ENCODE measurements at regions not wholly inside any gene's neighbourhood (a gene's known extent, or its start where the extent isn't known, plus 50 kb on each side); places are given as distances from the start of the nearest gene placed in this dataset.

DNA sequence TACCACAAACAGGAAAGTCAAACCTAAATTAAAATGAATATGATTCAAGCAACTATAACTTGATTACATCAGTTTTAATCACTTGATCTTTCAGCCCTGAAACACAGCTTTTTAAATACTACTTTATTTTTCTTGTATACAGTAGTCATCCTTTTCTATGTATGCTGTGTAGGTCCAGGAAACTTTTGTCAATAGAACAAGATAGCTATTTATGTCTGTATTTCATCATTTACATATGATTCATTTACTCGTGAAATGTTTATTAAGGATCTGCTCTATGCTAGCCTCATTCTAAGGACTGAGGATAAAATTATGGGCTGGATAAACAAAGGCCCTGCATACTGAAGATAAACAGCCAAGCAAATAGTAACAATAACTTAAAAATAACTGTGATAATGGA, 930.2 kb downstream of the TFAP2A start:
- no peak overlapping the region for H3K27ac Mint-ChIP-seq
- no peak for TF ChIP-seq CTCF (IDR thresholded peaks at IDR 0.05)
- ATAC-seq = no peak
- no peaks in the 10 kb centered on the region for H3K4me1 Mint-ChIP-seq
- Histone ChIP-seq H3K27ac (ENCODE audit: low read length) (no peak overlapping the region), H3K4me1 (ENCODE audit: control insufficient read depth, insufficient read depth, low read length) (no peaks in the 10 kb centered on the region), H3K4me3 (ENCODE audit: low read length) (no peak overlapping the region), H3K27me3 (ENCODE audit: control insufficient read depth, insufficient read depth, low read length) (no peaks in the 10 kb centered on the region), H3K36me3 (ENCODE audit: control insufficient read depth, insufficient read depth, low read length) (no peaks in the 10 kb centered on the region), H3K9me3 (ENCODE audit: control insufficient read depth, insufficient read depth, low read length) (no peaks in the 10 kb centered on the region)
- H3K9me3 Mint-ChIP-seq = peaks cover 7 to 11% of the 10 kb centered on the region in 2 donors
- no peak for DNase-seq
- H3K36me3 Mint-ChIP-seq = no peaks in the 10 kb centered on the region
- intact Hi-C loops (cut with micrococcal nuclease) = no loop called here
- H3K27me3 Mint-ChIP-seq (ENCODE audit: low read depth in 2 of 2) = no peaks in the 10 kb centered on the region
- WGBS (ENCODE audit: insufficient coverage) = no CpG with 5 or more reads among the region's 1 CpG
- H3K4me3 Mint-ChIP-seq = no peak overlapping the region

DNA sequence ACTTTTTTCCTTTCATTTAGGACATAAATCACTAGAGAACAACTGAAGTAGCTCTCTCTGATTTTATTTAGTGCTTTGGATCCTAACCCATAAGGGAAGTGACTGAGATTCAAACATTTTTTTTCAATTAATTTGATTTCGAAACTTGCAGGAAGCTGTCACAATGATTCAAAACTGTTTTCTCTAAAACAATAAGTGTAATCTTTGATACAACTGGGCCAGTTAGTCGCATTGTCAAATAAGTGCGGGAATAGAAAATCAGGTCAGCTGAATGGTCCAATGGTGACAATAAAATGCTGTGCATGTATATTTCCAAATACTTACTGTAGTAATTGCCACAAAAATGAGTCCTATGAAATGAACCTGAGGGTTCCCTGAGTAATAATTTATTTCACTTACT, 930.8 kb downstream of the TFAP2A start:
- no peak overlapping the region for H3K4me3 ChIP-seq (ENCODE audit: low read length)
- intact Hi-C loops (cut with micrococcal nuclease) = no loop called here
- no peaks in the 10 kb centered on the region for H3K9me3 ChIP-seq (ENCODE audit: control insufficient read depth, insufficient read depth, low read length)
- H3K4me1 ChIP-seq (ENCODE audit: control insufficient read depth, insufficient read depth, low read length) = no peaks in the 10 kb centered on the region
- no peak for TF ChIP-seq CTCF (IDR thresholded peaks at IDR 0.05)
- H3K27ac ChIP-seq (ENCODE audit: low read length) = no peak overlapping the region
- DNase-seq (no peak), ATAC-seq (no peak)
- H3K36me3 ChIP-seq (ENCODE audit: control insufficient read depth, insufficient read depth, low read length) = no peaks in the 10 kb centered on the region
- H3K27me3 ChIP-seq (ENCODE audit: control insufficient read depth, insufficient read depth, low read length) = no peaks in the 10 kb centered on the region
- H3K4me3 Mint-ChIP-seq = no peak overlapping the region
- H3K9me3 Mint-ChIP-seq = peaks cover 8 to 15% of the 10 kb centered on the region in 2 donors
- no peaks in the 10 kb centered on the region for H3K36me3 Mint-ChIP-seq
- 57% methylated on average over 2 of the region's 3 CpGs for WGBS (ENCODE audit: insufficient coverage)
- H3K27ac Mint-ChIP-seq = no peak overlapping the region
- no peaks in the 10 kb centered on the region for H3K27me3 Mint-ChIP-seq (ENCODE audit: low read depth in 2 of 2)
- H3K4me1 Mint-ChIP-seq = no peaks in the 10 kb centered on the region

DNA sequence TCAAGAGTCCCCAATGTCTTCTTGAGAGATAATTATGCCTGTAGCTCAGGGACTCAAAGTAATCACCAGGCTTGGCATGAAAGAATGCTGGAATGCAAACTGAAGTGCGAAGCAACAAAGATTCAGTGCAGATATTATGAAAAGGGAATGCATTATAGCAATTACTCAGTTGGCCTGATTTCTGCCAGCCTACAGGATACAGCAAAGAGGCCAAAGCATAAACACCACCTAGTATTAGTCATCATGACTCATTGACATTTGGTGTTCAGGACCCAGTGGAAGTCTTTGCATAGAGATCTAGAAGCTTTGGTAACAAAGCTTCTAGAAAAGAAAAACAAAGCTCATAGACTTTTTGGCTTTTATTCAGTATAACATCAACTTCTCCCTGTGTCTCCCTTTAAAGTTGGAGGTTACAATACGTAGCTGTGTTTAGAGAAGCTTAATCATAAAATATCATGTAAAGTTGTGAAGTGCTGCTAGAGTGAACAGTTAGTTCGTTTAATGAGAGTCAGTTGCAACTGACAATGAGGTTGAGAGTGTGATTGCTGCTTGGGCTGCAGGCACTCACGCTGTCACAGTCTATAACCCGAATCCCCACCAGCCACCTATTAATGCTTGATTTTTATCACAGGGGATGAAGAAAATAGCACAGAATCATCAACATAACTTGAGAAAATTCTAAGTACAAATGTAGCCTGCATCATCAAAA, 932.7 kb downstream of the TFAP2A start:
- no peak overlapping the region for H3K4me3 Mint-ChIP-seq
- H3K36me3 Mint-ChIP-seq = no peaks in the 10 kb centered on the region
- no peaks in the 10 kb centered on the region for H3K36me3 ChIP-seq (ENCODE audit: control insufficient read depth, insufficient read depth, low read length)
- ATAC-seq = no peak
- no peak overlapping the region for H3K4me3 ChIP-seq (ENCODE audit: low read length)
- H3K9me3 Mint-ChIP-seq = peaks cover 6 to 15% of the 10 kb centered on the region in 2 donors
- no peak overlapping the region for H3K27ac ChIP-seq (ENCODE audit: low read length)
- intact Hi-C loops (cut with micrococcal nuclease) = no loop called here
- 70% methylated on average over 4 of the region's 5 CpGs for WGBS (ENCODE audit: insufficient coverage)
- H3K4me1 ChIP-seq (ENCODE audit: control insufficient read depth, insufficient read depth, low read length) = no peaks in the 10 kb centered on the region
- no peak for TF ChIP-seq CTCF (IDR thresholded peaks at IDR 0.05)
- DNase-seq = no peak
- no peaks in the 10 kb centered on the region for H3K27me3 ChIP-seq (ENCODE audit: control insufficient read depth, insufficient read depth, low read length)
- no peaks in the 10 kb centered on the region for H3K27me3 Mint-ChIP-seq (ENCODE audit: low read depth in 2 of 2)
- no peaks in the 10 kb centered on the region for H3K4me1 Mint-ChIP-seq
- no peaks in the 10 kb centered on the region for H3K9me3 ChIP-seq (ENCODE audit: control insufficient read depth, insufficient read depth, low read length)
- no peak overlapping the region for H3K27ac Mint-ChIP-seq

Measured in natural killer cell (primary cell).